AG09309 (cell line): ENCODE measurements at regions not wholly inside any gene's neighbourhood (a gene's known extent, or its start where the extent isn't known, plus 50 kb on each side); places are given as distances from the start of the nearest gene placed in this dataset.

Source experiments
- DNase-seq: peaks from one replicate; pipeline ENCODE4 v3.0.0-alpha.2; 2010; ENCODE audit warnings: low read depth
- H3K4me3 ChIP-seq: 2 replicates; pipeline ENCODE4 v1.5.1; 2011; ENCODE audit warnings: mild to moderate bottlenecking, low read depth, low read length, moderate library complexity; ENCODE audit not compliant: control insufficient read depth
- TF ChIP-seq, protein P1 (sequence below): IDR thresholded peaks from 2 replicates; pipeline ENCODE4 v1.5.1; 2011; ENCODE audit warnings: mild to moderate bottlenecking, low read depth, low read length, inconsistent platforms; ENCODE audit not compliant: insufficient read depth, control insufficient read depth; ENCODE audit errors: missing control alignments

DNA sequence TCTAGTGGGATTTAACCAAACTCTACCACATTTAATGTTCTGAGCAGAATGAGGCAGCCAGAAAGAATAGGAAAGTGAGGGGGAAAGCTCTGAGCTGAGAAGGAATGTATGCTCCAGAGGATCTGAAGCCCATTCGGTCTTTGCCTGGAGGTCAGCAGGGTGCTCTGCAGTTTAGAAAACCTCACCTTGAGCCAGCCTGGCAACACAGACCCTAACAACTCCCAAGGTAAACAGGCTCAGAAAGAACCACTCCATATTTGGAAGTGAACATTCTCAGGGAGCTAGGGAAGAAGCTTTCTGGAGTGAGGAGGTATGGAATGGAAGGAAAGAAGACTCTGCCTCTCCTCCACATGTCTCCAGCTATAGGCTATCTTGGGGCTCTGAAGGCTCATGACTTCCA is 398.8 kb downstream of the SEC16B start:
- no peak for DNase-seq
- H3K4me3 ChIP-seq: no peak overlapping the region
- TF ChIP-seq, protein P1, sequence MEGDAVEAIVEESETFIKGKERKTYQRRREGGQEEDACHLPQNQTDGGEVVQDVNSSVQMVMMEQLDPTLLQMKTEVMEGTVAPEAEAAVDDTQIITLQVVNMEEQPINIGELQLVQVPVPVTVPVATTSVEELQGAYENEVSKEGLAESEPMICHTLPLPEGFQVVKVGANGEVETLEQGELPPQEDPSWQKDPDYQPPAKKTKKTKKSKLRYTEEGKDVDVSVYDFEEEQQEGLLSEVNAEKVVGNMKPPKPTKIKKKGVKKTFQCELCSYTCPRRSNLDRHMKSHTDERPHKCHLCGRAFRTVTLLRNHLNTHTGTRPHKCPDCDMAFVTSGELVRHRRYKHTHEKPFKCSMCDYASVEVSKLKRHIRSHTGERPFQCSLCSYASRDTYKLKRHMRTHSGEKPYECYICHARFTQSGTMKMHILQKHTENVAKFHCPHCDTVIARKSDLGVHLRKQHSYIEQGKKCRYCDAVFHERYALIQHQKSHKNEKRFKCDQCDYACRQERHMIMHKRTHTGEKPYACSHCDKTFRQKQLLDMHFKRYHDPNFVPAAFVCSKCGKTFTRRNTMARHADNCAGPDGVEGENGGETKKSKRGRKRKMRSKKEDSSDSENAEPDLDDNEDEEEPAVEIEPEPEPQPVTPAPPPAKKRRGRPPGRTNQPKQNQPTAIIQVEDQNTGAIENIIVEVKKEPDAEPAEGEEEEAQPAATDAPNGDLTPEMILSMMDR: no peak

- TF ChIP-seq, protein P1: no peak
- no peak overlapping the region for H3K4me3 ChIP-seq
- DNase-seq: no peak
Measured at GRCh38 chr1:177569476-177569875, 398.7 kb downstream of the BRINP2 start.

DNA sequence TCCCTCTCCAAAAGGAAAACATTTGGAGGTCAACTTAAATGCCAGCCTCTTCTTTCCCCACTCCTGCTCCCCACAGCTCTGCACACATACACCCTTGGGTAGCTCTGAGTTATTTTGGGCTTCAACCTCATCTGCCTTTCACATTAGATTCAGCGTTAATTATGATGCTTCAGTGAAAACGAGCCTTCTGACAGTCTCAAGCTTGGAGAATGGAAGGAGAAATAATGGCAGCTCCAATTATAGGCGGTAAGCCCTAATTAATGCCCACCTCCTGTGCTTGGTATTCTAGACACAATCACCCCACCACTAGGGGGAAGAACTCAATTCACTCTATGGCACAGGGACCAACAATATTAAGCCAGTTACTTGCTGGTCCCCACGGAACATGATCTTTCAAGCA is 397.9 kb downstream of the BRINP2 start:
- no peak for DNase-seq
- no peak overlapping the region for H3K4me3 ChIP-seq
- TF ChIP-seq, protein P1: no peak

DNA sequence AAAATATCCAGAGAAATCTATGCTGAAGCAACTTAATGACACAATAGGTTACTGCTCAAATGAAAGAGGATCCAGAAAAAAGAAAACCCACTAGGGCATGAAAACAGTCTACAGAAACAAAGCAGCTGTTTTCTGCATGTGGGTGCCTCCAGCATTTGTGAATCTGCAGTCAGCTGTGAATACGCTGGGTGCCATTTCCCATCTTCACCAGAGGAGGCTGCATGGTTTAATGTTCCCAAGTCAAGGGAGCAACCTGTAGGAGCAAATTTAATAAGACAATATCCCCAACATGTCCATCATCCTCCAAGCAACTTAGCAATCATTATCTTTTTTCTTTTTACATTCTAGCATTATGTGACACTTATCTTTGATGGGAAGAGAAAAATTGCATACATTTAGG is 396.6 kb downstream of the BRINP2 start:
- H3K4me3 ChIP-seq: no peak overlapping the region
- TF ChIP-seq, protein P1: peak; percentile 22
- no peak for DNase-seq

DNA sequence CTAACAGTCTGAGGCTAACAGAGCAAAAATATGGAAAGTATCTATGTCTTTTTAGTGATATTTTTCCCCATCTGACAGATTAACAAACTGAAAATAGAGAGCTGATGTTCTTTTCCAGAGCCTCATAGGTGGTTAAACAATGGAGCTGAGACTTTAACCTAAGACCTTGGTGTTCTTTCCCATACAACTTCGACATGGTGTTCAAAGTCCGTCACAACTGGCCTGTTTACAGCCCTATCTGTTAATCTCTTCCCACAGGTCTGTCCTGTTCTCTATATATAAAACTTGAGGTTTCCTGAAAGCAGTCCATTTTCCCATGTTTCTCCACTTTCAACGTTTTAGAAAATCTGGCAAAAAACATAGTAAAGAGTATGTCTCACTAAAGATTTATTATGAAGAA is 395.7 kb downstream of the BRINP2 start:
- TF ChIP-seq, protein P1: no peak
- DNase-seq: no peak
- no peak overlapping the region for H3K4me3 ChIP-seq

DNA sequence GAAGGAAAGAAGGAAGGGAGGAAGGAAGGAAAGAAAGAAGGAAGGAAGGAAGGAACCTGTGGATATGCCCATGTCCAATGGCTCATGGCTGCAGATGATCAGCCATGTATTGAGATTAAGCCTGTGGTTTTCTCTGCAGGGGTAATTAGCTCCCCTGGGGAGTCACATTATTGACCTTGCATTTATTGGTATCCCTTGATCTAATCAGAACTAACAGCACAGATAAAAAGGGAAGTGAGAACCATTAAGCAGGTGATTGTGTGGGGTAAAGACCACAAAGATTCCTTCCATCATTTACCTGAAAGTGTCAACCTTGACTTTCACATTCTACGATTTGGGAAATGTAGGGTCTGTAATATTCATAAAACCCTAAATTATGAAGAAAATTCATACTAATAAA is 390.7 kb downstream of the BRINP2 start:
- TF ChIP-seq, protein P1: no peak
- no peak overlapping the region for H3K4me3 ChIP-seq
- DNase-seq: no peak

- H3K4me3 ChIP-seq: no peak overlapping the region
- DNase-seq: no peak
- TF ChIP-seq, protein P1: no peak
Measured at GRCh38 chr1:177558372-177558771, 387.6 kb downstream of the BRINP2 start.
